ENCODE measurements at regions not wholly inside any gene's neighbourhood (a gene's known extent, or its start where the extent isn't known, plus 50 kb on each side); places are given as distances from the start of the nearest gene placed in this dataset.

GRCh38 chr12:107236824-107237511 lies 143.6 kb upstream of the CRY1 start:
- no peak for TF ChIP-seq CTCF (IDR thresholded peaks at IDR 0.05)
- TF ChIP-seq POLR2A (IDR thresholded peaks at IDR 0.05) = no peak

Data from esophagus squamous epithelium (tissue), 4 donors.